ENCODE measurements at regions not wholly inside any gene's neighbourhood (a gene's known extent, or its start where the extent isn't known, plus 50 kb on each side); places are given as distances from the start of the nearest gene placed in this dataset.

DNA sequence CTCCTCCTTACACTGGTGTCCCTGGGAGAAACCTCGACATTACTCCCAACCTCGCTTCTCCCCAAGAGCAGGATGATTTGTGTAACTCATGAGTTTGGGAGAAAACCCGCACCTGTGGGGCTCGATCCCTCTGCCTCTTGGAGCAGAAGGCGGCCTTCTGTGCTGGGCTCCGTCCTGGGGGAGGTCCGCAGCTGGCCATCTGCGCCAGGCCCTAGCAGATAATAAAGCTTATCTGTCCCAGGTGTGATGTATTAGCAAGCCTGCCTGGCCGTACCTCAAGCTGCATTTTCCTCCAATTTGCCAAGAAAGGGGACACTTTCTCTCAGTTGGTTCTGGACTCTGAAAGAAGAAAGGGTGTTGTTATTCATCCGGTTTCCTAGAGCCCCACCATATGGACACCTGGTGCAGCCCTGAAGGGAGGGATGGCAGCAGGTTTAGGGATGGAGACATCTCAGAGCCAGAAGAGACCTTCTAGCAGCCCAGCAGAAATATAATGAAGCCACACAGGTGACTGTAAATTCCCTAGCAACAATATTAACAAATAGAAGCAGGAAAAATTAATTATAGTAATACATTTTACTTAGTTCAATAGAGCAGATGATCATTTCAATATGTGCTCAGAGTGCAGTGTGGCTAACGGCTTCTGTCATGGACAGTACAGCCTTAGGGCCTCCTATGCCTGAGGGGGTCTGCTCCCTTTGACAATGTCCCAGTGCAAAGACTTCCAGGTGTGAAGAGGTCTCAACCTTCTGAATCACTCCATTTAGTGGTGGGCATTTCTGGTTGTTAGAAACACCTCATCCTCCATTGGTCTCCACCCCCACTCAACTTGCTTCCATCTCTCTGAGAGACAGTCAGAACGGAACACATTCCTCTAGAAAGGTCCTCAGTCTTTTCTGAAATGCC, 94.8 kb downstream of the CPN2 start:
- no peaks in the 10 kb centered on the region for H3K9me2 ChIP-seq (replicated peaks; ENCODE audit: insufficient read depth)
- no peaks in the 10 kb centered on the region for H3K4me1 ChIP-seq (ENCODE audit: insufficient read depth)
- no peaks in the 10 kb centered on the region for H3K9me3 ChIP-seq (ENCODE audit: low read depth)
- H3K27me3 ChIP-seq = no peaks in the 10 kb centered on the region
- H3K4me3 ChIP-seq = no peak overlapping the region
- H3K79me2 ChIP-seq = no peaks in the 10 kb centered on the region
- 79% methylated on average over 12 of the region's 12 CpGs for WGBS (ENCODE audit: low lambda C conversion rate, missing lambda C conversion rate)
- H3K36me3 ChIP-seq (replicated peaks; ENCODE audit: insufficient read depth, low read depth) = no peaks in the 10 kb centered on the region
- no peak overlapping the region for H2AFZ ChIP-seq
- H3K27ac ChIP-seq = no peak overlapping the region
- no peak for DNase-seq (ENCODE audit: low spot score)
- H4K20me1 ChIP-seq (ENCODE audit: insufficient read depth, poor library complexity, severe bottlenecking) = no peaks in the 10 kb centered on the region
- H3K4me2 ChIP-seq = no peak overlapping the region
- no peak for TF ChIP-seq EZH2 (IDR thresholded peaks at IDR 0.05; ENCODE audit: borderline replicate concordance)
- TF ChIP-seq, protein P1, sequence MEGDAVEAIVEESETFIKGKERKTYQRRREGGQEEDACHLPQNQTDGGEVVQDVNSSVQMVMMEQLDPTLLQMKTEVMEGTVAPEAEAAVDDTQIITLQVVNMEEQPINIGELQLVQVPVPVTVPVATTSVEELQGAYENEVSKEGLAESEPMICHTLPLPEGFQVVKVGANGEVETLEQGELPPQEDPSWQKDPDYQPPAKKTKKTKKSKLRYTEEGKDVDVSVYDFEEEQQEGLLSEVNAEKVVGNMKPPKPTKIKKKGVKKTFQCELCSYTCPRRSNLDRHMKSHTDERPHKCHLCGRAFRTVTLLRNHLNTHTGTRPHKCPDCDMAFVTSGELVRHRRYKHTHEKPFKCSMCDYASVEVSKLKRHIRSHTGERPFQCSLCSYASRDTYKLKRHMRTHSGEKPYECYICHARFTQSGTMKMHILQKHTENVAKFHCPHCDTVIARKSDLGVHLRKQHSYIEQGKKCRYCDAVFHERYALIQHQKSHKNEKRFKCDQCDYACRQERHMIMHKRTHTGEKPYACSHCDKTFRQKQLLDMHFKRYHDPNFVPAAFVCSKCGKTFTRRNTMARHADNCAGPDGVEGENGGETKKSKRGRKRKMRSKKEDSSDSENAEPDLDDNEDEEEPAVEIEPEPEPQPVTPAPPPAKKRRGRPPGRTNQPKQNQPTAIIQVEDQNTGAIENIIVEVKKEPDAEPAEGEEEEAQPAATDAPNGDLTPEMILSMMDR (IDR thresholded peaks at IDR 0.05; ENCODE audit: poor library complexity) = no peak
- TF ChIP-seq EZH2phosphoT487 (IDR thresholded peaks at IDR 0.05; ENCODE audit: low read depth, severe bottlenecking, unreplicated experiment) = no peak

GRCh38 chr3:194257151-194257621, 93.9 kb downstream of the CPN2 start:
- Histone ChIP-seq H3K4me2 (no peak overlapping the region), H3K79me2 (no peaks in the 10 kb centered on the region), H3K4me3 (no peak overlapping the region), H2AFZ (no peak overlapping the region), H3K9me3 (ENCODE audit: low read depth) (no peaks in the 10 kb centered on the region), H3K36me3 (replicated peaks; ENCODE audit: insufficient read depth, low read depth) (no peaks in the 10 kb centered on the region), H3K27me3 (no peaks in the 10 kb centered on the region), H3K4me1 (ENCODE audit: insufficient read depth) (no peaks in the 10 kb centered on the region), H4K20me1 (ENCODE audit: insufficient read depth, poor library complexity, severe bottlenecking) (no peaks in the 10 kb centered on the region), H3K9me2 (replicated peaks; ENCODE audit: insufficient read depth) (no peaks in the 10 kb centered on the region), H3K27ac (no peak overlapping the region)
- TF ChIP-seq EZH2phosphoT487 (IDR thresholded peaks at IDR 0.05; ENCODE audit: low read depth, severe bottlenecking, unreplicated experiment) (no peak), EZH2 (IDR thresholded peaks at IDR 0.05; ENCODE audit: borderline replicate concordance) (no peak)
- TF ChIP-seq, protein P1 (IDR thresholded peaks at IDR 0.05; ENCODE audit: poor library complexity) = no peak
- DNase-seq (ENCODE audit: low spot score) = no peak
- WGBS (ENCODE audit: low lambda C conversion rate, missing lambda C conversion rate) = 95% methylated on average over 8 of the region's 8 CpGs

DNA sequence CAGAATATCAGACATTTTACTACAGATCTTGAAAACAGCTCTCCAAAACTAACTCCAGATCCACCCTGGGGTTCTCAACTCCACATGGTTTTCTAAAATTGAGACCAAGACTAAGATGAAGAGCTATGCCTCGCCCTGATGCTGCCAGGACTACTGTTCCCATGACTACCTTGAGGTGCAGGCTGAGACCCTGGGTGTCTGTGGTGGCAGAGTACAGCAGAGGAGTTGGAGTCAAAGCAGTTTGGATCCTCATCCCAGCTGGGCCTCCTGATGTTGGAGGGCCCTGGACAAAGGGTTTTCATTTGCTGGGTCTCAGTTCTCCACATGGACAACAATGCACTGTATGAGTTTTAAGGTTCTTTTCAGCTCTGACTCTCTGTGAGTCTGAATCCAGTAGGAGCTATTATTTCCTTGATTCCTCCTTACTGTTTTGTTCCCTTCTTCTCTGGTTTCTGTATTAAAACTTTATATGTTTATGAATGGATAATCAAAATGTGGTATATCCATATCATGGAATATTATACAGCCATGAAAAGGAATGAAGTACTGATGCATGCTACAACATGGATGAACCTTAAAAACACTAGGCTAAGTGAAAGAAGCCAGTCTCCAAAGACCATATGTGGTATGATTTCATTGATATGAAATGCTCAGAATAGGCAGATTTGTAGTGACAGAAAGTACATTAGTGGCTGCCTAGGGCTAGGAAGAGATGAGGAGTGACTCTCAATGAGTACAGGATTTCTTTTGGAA, 93.0 kb downstream of the CPN2 start:
- Histone ChIP-seq H3K4me1 (ENCODE audit: insufficient read depth) (no peaks in the 10 kb centered on the region), H3K79me2 (no peaks in the 10 kb centered on the region), H2AFZ (no peak overlapping the region), H3K4me2 (no peak overlapping the region), H4K20me1 (ENCODE audit: insufficient read depth, poor library complexity, severe bottlenecking) (no peaks in the 10 kb centered on the region), H3K27me3 (no peaks in the 10 kb centered on the region), H3K27ac (no peak overlapping the region), H3K9me2 (replicated peaks; ENCODE audit: insufficient read depth) (no peaks in the 10 kb centered on the region), H3K4me3 (no peak overlapping the region), H3K9me3 (ENCODE audit: low read depth) (no peaks in the 10 kb centered on the region), H3K36me3 (replicated peaks; ENCODE audit: insufficient read depth, low read depth) (no peaks in the 10 kb centered on the region)
- TF ChIP-seq, protein P1 (IDR thresholded peaks at IDR 0.05; ENCODE audit: poor library complexity) = no peak
- TF ChIP-seq EZH2phosphoT487 (IDR thresholded peaks at IDR 0.05; ENCODE audit: low read depth, severe bottlenecking, unreplicated experiment) (no peak), EZH2 (IDR thresholded peaks at IDR 0.05; ENCODE audit: borderline replicate concordance) (no peak)
- DNase-seq (ENCODE audit: low spot score) = no peak
- 95% methylated on average over 1 of the region's 1 CpG for whole genome bisulfite sequencing (ENCODE audit: low lambda C conversion rate, missing lambda C conversion rate)
